A549 (cell line): ENCODE measurements at regions not wholly inside any gene's neighbourhood (a gene's known extent, or its start where the extent isn't known, plus 50 kb on each side); places are given as distances from the start of the nearest gene placed in this dataset.

Experiments
- ATAC-seq, 2 experiments: fragments of 200-7000 bp in 1 of 2; fragments of >200 bp in 1 of 2; cut with Nextera tagmentation in 1 of 2; cut with Tn5 transposase in 1 of 2; 3 replicates each; pipeline versions ENCODE4 v1.8.0 to v1.9.1; 2018 to 2020; ENCODE audit warnings: mild to moderate bottlenecking in 1 of 2, moderate library complexity in 1 of 2
- CTCF ChIA-PET: fragments of 300-600 bp; sonication (Branson Sonifier 250); formaldehyde crosslinking; extraction: SDS; loops from one replicate; lab custom pipeline; 2021; ENCODE audit warnings: antibody characterized with exemption, inconsistent platforms; lab: Yijun Ruan, JAX
- POLR2A ChIA-PET: fragments of 350-600 bp; formaldehyde crosslinking; extraction: SDS; loops from one replicate; lab custom pipeline; 2021; ENCODE audit warnings: antibody characterized with exemption, inconsistent platforms; lab: Yijun Ruan, JAX
- DNase-seq, 2 experiments: peaks; one replicate each; pipeline versions ENCODE4 v3.0.0 to v3.0.0-alpha.2; 2011 to 2016; ENCODE audit warnings: low read depth in 1 of 2, low spot score in 1 of 2
- FAIRE-seq: peaks from 2 replicates; lab custom pipeline; 2011; peaks lifted over from hg19 to GRCh38; lab: Jason Lieb, UNC
- H3K27ac ChIP-seq, 2 experiments: fragments of >200 bp; sonication (Bioruptor Twin); formaldehyde crosslinking; 3 replicates each; pipeline ENCODE4 v1.5.1; 2016 to 2017
- H3K4me1 ChIP-seq: fragments of >200 bp; sonication (Bioruptor Twin); formaldehyde crosslinking; 3 replicates; pipeline ENCODE4 v1.6.1; 2016
- H3K4me2 ChIP-seq: fragments of >200 bp; sonication (Bioruptor Twin); formaldehyde crosslinking; 3 replicates; pipeline ENCODE4 v1.6.1; 2016
- H3K4me3 ChIP-seq: fragments of >200 bp; sonication (Bioruptor Twin); formaldehyde crosslinking; 3 replicates; pipeline ENCODE4 v1.5.1; 2016
- H3K9me3 ChIP-seq: fragments of >200 bp; sonication (Bioruptor Twin); formaldehyde crosslinking; 3 replicates; pipeline ENCODE4 v1.6.1; 2016
- ATOH8 ChIP-seq: fragments of 250-450 bp; sonication (Bioruptor Pico); IDR thresholded peaks from 2 replicates; pipeline ENCODE4 v1.5.0; 2020; ENCODE audit warnings: low read depth, mild to moderate bottlenecking, moderate library complexity
- BCL3 ChIP-seq: fragments of >200 bp; sonication (Bioruptor Twin); formaldehyde crosslinking; IDR thresholded peaks from 3 replicates; pipeline ENCODE4 v1.6.1; 2016
- BHLHE40 ChIP-seq: IDR thresholded peaks from 2 replicates; pipeline ENCODE4 v1.6.1; 2012; ENCODE audit warnings: low read depth, low read length, inconsistent platforms
- CBX2 ChIP-seq: fragments of 200-600 bp; sonication (generic); IDR thresholded peaks from 2 replicates; pipeline ENCODE4 v1.6.1; 2016; ENCODE audit warnings: low read depth, mild to moderate bottlenecking, borderline replicate concordance
- CBX8 ChIP-seq: fragments of 200-600 bp; sonication (generic); IDR thresholded peaks from 2 replicates; pipeline ENCODE4 v1.6.1; 2016
- CEBPB ChIP-seq, 2 experiments: fragments of >200 bp in 1 of 2; sonication (Bioruptor Twin) in 1 of 2; formaldehyde crosslinking in 1 of 2; IDR thresholded peaks; 2 replicates each; pipeline ENCODE4 v1.6.1; 2012 to 2016
- CHD4 ChIP-seq: fragments of 200-600 bp; sonication (generic); IDR thresholded peaks from 2 replicates; pipeline ENCODE4 v1.6.1; 2016; ENCODE audit warnings: antibody characterized with exemption, mild to moderate bottlenecking, borderline replicate concordance
- E2F6 ChIP-seq: IDR thresholded peaks from 2 replicates; pipeline ENCODE4 v1.6.1; 2012; ENCODE audit warnings: low read depth, borderline replicate concordance
- ELK1 ChIP-seq: fragments of 150-350 bp; IDR thresholded peaks from 2 replicates; pipeline ENCODE4 v1.6.1; 2014; ENCODE audit warnings: low read depth, mild to moderate bottlenecking, low read length
- GATA3 ChIP-seq: IDR thresholded peaks from 2 replicates; pipeline ENCODE4 v1.6.1; 2012; ENCODE audit warnings: borderline replicate concordance
- HDAC2 ChIP-seq: fragments of 200-600 bp; sonication (generic); IDR thresholded peaks from 2 replicates; pipeline ENCODE4 v1.6.1; 2016
- HOXA7 ChIP-seq: fragments of 250-450 bp; sonication (Bioruptor Pico); IDR thresholded peaks from 2 replicates; pipeline ENCODE4 v1.5.0; 2020; ENCODE audit warnings: mild to moderate bottlenecking, moderate library complexity
- HOXB13 ChIP-seq: fragments of 250-450 bp; sonication (Bioruptor Pico); IDR thresholded peaks from 2 replicates; pipeline ENCODE4 v1.5.0; 2020; ENCODE audit warnings: low read depth, mild to moderate bottlenecking, moderate library complexity
- MAX ChIP-seq: IDR thresholded peaks from 2 replicates; pipeline ENCODE4 v1.6.1; 2012
- MAZ ChIP-seq: fragments of 150-350 bp; IDR thresholded peaks from 2 replicates; pipeline ENCODE4 v1.6.1; 2014; ENCODE audit warnings: antibody characterized with exemption, low read depth, low read length, borderline replicate concordance
- MYC ChIP-seq: IDR thresholded peaks from 2 replicates; pipeline ENCODE4 v1.6.1; 2012; ENCODE audit warnings: mild to moderate bottlenecking, inconsistent platforms, low read length, improper control_type of control experiment, borderline replicate concordance
- NR3C1 ChIP-seq: fragments of >200 bp; sonication (Bioruptor Twin); formaldehyde crosslinking; IDR thresholded peaks from 3 replicates; pipeline ENCODE4 v1.6.1; 2017
- PBX3 ChIP-seq: IDR thresholded peaks from 2 replicates; pipeline ENCODE4 v1.6.1; 2012
- PHF8 ChIP-seq: fragments of 200-600 bp; sonication (generic); IDR thresholded peaks from 2 replicates; pipeline ENCODE4 v1.6.1; 2016; ENCODE audit warnings: low read depth, mild to moderate bottlenecking, antibody characterized with exemption, moderate library complexity, borderline replicate concordance
- POLR2AphosphoS2 ChIP-seq: conservative IDR thresholded peaks from 2 replicates; pipeline ENCODE4 v1.6.1; 2012; ENCODE audit warnings: low read length, improper control_type of control experiment, inconsistent platforms
- RARB ChIP-seq: fragments of 250-450 bp; sonication (Bioruptor Pico); IDR thresholded peaks from 2 replicates; pipeline ENCODE4 v1.8.0; 2021; ENCODE audit warnings: mild to moderate bottlenecking, moderate library complexity
- RCOR1 ChIP-seq: fragments of 150-350 bp; IDR thresholded peaks from 2 replicates; pipeline ENCODE4 v1.6.1; 2014; ENCODE audit warnings: antibody characterized with exemption, low read length, low read depth
- REST ChIP-seq: fragments of 200-600 bp; sonication (generic); IDR thresholded peaks from 2 replicates; pipeline ENCODE4 v1.6.1; 2016; ENCODE audit warnings: antibody characterized with exemption, mild to moderate bottlenecking, moderate library complexity
- RFX5 ChIP-seq: fragments of 450-650 bp; IDR thresholded peaks from 2 replicates; pipeline ENCODE4 v1.7.1; 2014; ENCODE audit warnings: antibody characterized with exemption, mild to moderate bottlenecking, moderate library complexity
- RNF2 ChIP-seq: fragments of 200-600 bp; sonication (generic); IDR thresholded peaks from 2 replicates; pipeline ENCODE4 v1.6.1; 2016; ENCODE audit warnings: low read depth, mild to moderate bottlenecking, antibody characterized with exemption, moderate library complexity, borderline replicate concordance
- SMC3 ChIP-seq: fragments of >200 bp; sonication (Bioruptor Twin); formaldehyde crosslinking; IDR thresholded peaks from 3 replicates; pipeline ENCODE4 v1.6.1; 2018; ENCODE audit warnings: inconsistent platforms
- SREBF2 ChIP-seq: fragments of 450-650 bp; IDR thresholded peaks from 2 replicates; pipeline ENCODE4 v1.6.1; 2014; ENCODE audit warnings: mild to moderate bottlenecking, moderate library complexity
- TFCP2L1 ChIP-seq: fragments of 250-450 bp; sonication (Bioruptor Pico); IDR thresholded peaks from 2 replicates; pipeline ENCODE4 v1.5.0; 2021; ENCODE audit warnings: mild to moderate bottlenecking
- TP53 ChIP-seq: fragments of 250-450 bp; sonication (Bioruptor Pico); IDR thresholded peaks from 2 replicates; pipeline ENCODE4 v1.5.0; 2021; ENCODE audit warnings: mild to moderate bottlenecking, moderate library complexity
- ZC3H11A ChIP-seq: fragments of 450-650 bp; IDR thresholded peaks from 2 replicates; pipeline ENCODE4 v1.6.1; 2014; ENCODE audit warnings: antibody characterized with exemption, mild to moderate bottlenecking
- WGBS: methylation state at CpG from one replicate; pipeline ENCODE4 v1.1.6; 2017; ENCODE audit errors: missing lambda C conversion rate; 5-methylcytosine and 5-hydroxymethylcytosine counted together

- 2% methylated on average over 1 of the region's 1 CpG for WGBS
- Histone ChIP-seq H3K4me1 (no peaks in the 10 kb centered on the region), H3K27ac (no peak overlapping the region), H3K4me2 (no peak overlapping the region), H3K9me3 (no peaks in the 10 kb centered on the region), H3K4me3 (no peak overlapping the region)
- ATAC-seq: no peak
- DNase-seq: no peak
- TF ChIP-seq RFX5 (no peak), ZC3H11A (no peak), MAX (no peak), RCOR1 (no peak), HDAC2 (no peak), TP53 (CRISPR knock-in tag) (no peak), PHF8 (no peak), MAZ (no peak), BCL3 (no peak), REST (no peak), BHLHE40 (no peak), RARB (CRISPR knock-in tag) (no peak), PBX3 (no peak), MYC (no peak)
- ChIA-PET POLR2A (no interaction called here), CTCF (no interaction called here)
- no peak for FAIRE-seq
Observed at GRCh38 chr7:51792796-51793195, 476.2 kb upstream of the COBL start.

GRCh38 chr7:51789489-51789888, 472.9 kb upstream of the COBL start:
- DNase-seq: no peak
- no peak overlapping the region for H3K4me3 ChIP-seq
- H3K27ac ChIP-seq: no peak overlapping the region
- ATAC-seq: no peak
- H3K4me1 ChIP-seq: no peaks in the 10 kb centered on the region
- H3K4me2 ChIP-seq: no peak overlapping the region
- FAIRE-seq: no peak
- ChIA-PET POLR2A (no interaction called here), CTCF (no interaction called here)
- H3K9me3 ChIP-seq: no peaks in the 10 kb centered on the region
- TF ChIP-seq E2F6: no peak
- TF ChIP-seq TFCP2L1 (CRISPR knock-in tag): no peak
- TF ChIP-seq HOXA7: no peak
- TF ChIP-seq SMC3: no peak
- TF ChIP-seq ATOH8 (CRISPR knock-in tag): no peak
- no peak for TF ChIP-seq SREBF2
- TF ChIP-seq CHD4: no peak
- no peak for TF ChIP-seq CEBPB (IDR thresholded peaks at IDR 0.05)
- no peak for TF ChIP-seq CBX2
- TF ChIP-seq BHLHE40: no peak
- TF ChIP-seq ELK1: no peak
- no peak for TF ChIP-seq POLR2AphosphoS2
- no peak for TF ChIP-seq NR3C1
- TF ChIP-seq RNF2: no peak
- no peak for TF ChIP-seq CBX8
- no peak for TF ChIP-seq PBX3
- TF ChIP-seq MAZ: no peak
- TF ChIP-seq HOXB13: no peak
- TF ChIP-seq GATA3: no peak
